Endodermal cell (in vitro differentiated cells): ENCODE measurements at regions not wholly inside any gene's neighbourhood (a gene's known extent, or its start where the extent isn't known, plus 50 kb on each side); places are given as distances from the start of the nearest gene placed in this dataset.

Experiments
- DNase-seq: peaks from one replicate; pipeline ENCODE4 v3.0.0-alpha.2; 2017
- H3K27ac ChIP-seq: 2 replicates; pipeline ENCODE4 v1.5.1; 2013; ENCODE audit warnings: mild to moderate bottlenecking, low read depth, low read length, moderate library complexity
- H3K27me3 ChIP-seq: 2 replicates; pipeline ENCODE4 v1.6.1; 2013; ENCODE audit warnings: mild to moderate bottlenecking, low read length, moderate library complexity; ENCODE audit not compliant: insufficient read depth, control insufficient read depth, poor library complexity, severe bottlenecking
- H3K36me3 ChIP-seq: 2 replicates; pipeline ENCODE4 v1.7.0; 2013; ENCODE audit warnings: mild to moderate bottlenecking, low read length, moderate library complexity; ENCODE audit not compliant: control insufficient read depth, insufficient read depth
- H3K4me1 ChIP-seq: one replicate; pipeline ENCODE4 v1.7.0; 2013; ENCODE audit warnings: low read length; ENCODE audit not compliant: control insufficient read depth, insufficient read depth
- H3K4me3 ChIP-seq: 2 replicates; pipeline ENCODE4 v1.5.1; 2013; ENCODE audit warnings: mild to moderate bottlenecking, low read length, moderate library complexity
- H3K9ac ChIP-seq: 2 replicates; pipeline ENCODE4 v1.6.1; 2013; ENCODE audit warnings: mild to moderate bottlenecking, low read length, moderate library complexity; ENCODE audit not compliant: poor library complexity, severe bottlenecking; ENCODE audit errors: extremely low read depth
- H3K9me3 ChIP-seq: 2 replicates; pipeline ENCODE4 v1.6.1; 2013; ENCODE audit warnings: mild to moderate bottlenecking, low read length, moderate library complexity; ENCODE audit not compliant: control insufficient read depth
- H3K27ac Mint-ChIP-seq: 2 replicates; pipeline ENCODE4 v1.8.0; 2020; ENCODE audit warnings: mixed read lengths
- H3K27me3 Mint-ChIP-seq: 2 replicates; pipeline ENCODE4 v1.8.0; 2021; ENCODE audit warnings: mild to moderate bottlenecking, mixed read lengths; ENCODE audit not compliant: insufficient read depth
- H3K36me3 Mint-ChIP-seq: 2 replicates; pipeline ENCODE4 v1.8.0; 2020; ENCODE audit warnings: low read depth, mixed read lengths
- H3K4me1 Mint-ChIP-seq: 2 replicates; pipeline ENCODE4 v1.8.0; 2020; ENCODE audit warnings: mixed read lengths
- H3K4me3 Mint-ChIP-seq: 2 replicates; pipeline ENCODE4 v1.8.0; 2020; ENCODE audit warnings: mild to moderate bottlenecking, moderate library complexity, mixed read lengths
- H3K9me3 Mint-ChIP-seq: 2 replicates; pipeline ENCODE4 v1.8.0; 2020; ENCODE audit warnings: mild to moderate bottlenecking, mixed read lengths
- CTCF ChIP-seq: fragments of 200-600 bp; sonication (generic); conservative IDR thresholded peaks from 2 replicates; pipeline ENCODE4 v1.5.0; 2021; ENCODE audit warnings: antibody characterized with exemption, mild to moderate bottlenecking
- WGBS, 2 experiments: methylation state at CpG; one replicate each; pipeline versions ENCODE4 v1.1.5 to v1.1.7; 2013; ENCODE audit warnings: missing lambda C conversion rate in 2 of 2, mixed read lengths in 1 of 2; ENCODE audit not compliant: insufficient coverage in 1 of 2, insufficient read length in 1 of 2; 5-methylcytosine and 5-hydroxymethylcytosine counted together

- no peak overlapping the region for H3K4me3 Mint-ChIP-seq
- H3K4me1 ChIP-seq: no peaks in the 10 kb centered on the region
- no peaks in the 10 kb centered on the region for H3K36me3 ChIP-seq
- H3K27ac ChIP-seq: no peak overlapping the region
- DNase-seq: no peak
- no peaks in the 10 kb centered on the region for H3K36me3 Mint-ChIP-seq
- H3K4me1 Mint-ChIP-seq: peaks cover 5% of the 10 kb centered on the region
- no peaks in the 10 kb centered on the region for H3K9me3 Mint-ChIP-seq
- peaks cover 15% of the 10 kb centered on the region for H3K27me3 ChIP-seq
- H3K9ac ChIP-seq: no peak overlapping the region
- no peaks in the 10 kb centered on the region for H3K9me3 ChIP-seq
- no peak for TF ChIP-seq CTCF
- no peak overlapping the region for H3K27ac Mint-ChIP-seq
- H3K27me3 Mint-ChIP-seq: peaks cover 18% of the 10 kb centered on the region
- no peak overlapping the region for H3K4me3 ChIP-seq
- WGBS, 2 experiments: 94 to 100% methylated on average over 2 to 3 of the region's 3 CpGs
Observed at GRCh38 chr2:20126469-20126868, 75.0 kb upstream of the LAPTM4A start.

- Histone ChIP-seq H3K27me3 (peaks cover 19% of the 10 kb centered on the region), H3K27ac (no peak overlapping the region), H3K36me3 (no peaks in the 10 kb centered on the region), H3K9ac (no peak overlapping the region), H3K4me3 (no peak overlapping the region), H3K4me1 (no peaks in the 10 kb centered on the region), H3K9me3 (no peaks in the 10 kb centered on the region)
- H3K9me3 Mint-ChIP-seq: no peaks in the 10 kb centered on the region
- no peaks in the 10 kb centered on the region for H3K36me3 Mint-ChIP-seq
- DNase-seq: no peak
- H3K27ac Mint-ChIP-seq: no peak overlapping the region
- TF ChIP-seq CTCF: no peak
- H3K4me3 Mint-ChIP-seq: no peak overlapping the region
- H3K27me3 Mint-ChIP-seq: peaks cover 21% of the 10 kb centered on the region
- WGBS, 2 experiments: 85 to 92% methylated on average over 3 of the region's 3 CpGs
- peaks cover 5% of the 10 kb centered on the region for H3K4me1 Mint-ChIP-seq
Observed at GRCh38 chr2:20126040-20126439, 74.6 kb upstream of the LAPTM4A start.

GRCh38 chr2:20125616-20126015, 74.2 kb upstream of the LAPTM4A start:
- Histone ChIP-seq H3K4me1 (no peaks in the 10 kb centered on the region), H3K36me3 (no peaks in the 10 kb centered on the region), H3K27me3 (peaks cover 23% of the 10 kb centered on the region), H3K4me3 (no peak overlapping the region), H3K27ac (no peak overlapping the region), H3K9ac (no peak overlapping the region), H3K9me3 (no peaks in the 10 kb centered on the region)
- Mint-ChIP-seq H3K9me3 (no peaks in the 10 kb centered on the region), H3K27ac (no peak overlapping the region), H3K27me3 (peaks cover 20% of the 10 kb centered on the region), H3K4me3 (no peak overlapping the region), H3K4me1 (peaks cover 5% of the 10 kb centered on the region), H3K36me3 (no peaks in the 10 kb centered on the region)
- TF ChIP-seq CTCF: no peak
- WGBS, 2 experiments: 84 to 93% methylated on average over 3 of the region's 3 CpGs
- DNase-seq: no peak
